ENCODE measurements at regions not wholly inside any gene's neighbourhood (a gene's known extent, or its start where the extent isn't known, plus 50 kb on each side); places are given as distances from the start of the nearest gene placed in this dataset.

GRCh38 chr11:44379141-44380008 is 69.4 kb upstream of the ALX4 start:
- no peak for TF ChIP-seq CTCF (IDR thresholded peaks at IDR 0.05; ENCODE audit: extremely low read depth, missing control alignments)
- DNase-seq (ENCODE audit: low spot score), result no peak

- TF ChIP-seq CTCF (IDR thresholded peaks at IDR 0.05; ENCODE audit: extremely low read depth, missing control alignments), result no peak
- no peak for DNase-seq (ENCODE audit: low spot score)
Observed at GRCh38 chr11:44380009-44380313, 70.0 kb upstream of the ALX4 start.

GRCh38 chr11:44380820-44381219 is 70.9 kb upstream of the ALX4 start:
- TF ChIP-seq CTCF (IDR thresholded peaks at IDR 0.05; ENCODE audit: extremely low read depth, missing control alignments), result no peak

GRCh38 chr11:44381261-44381660 is 71.3 kb upstream of the ALX4 start:
- no peak for TF ChIP-seq CTCF (IDR thresholded peaks at IDR 0.05; ENCODE audit: extremely low read depth, missing control alignments)
- DNase-seq (ENCODE audit: low spot score), result no peak

More at GRCh38 chr11:44380820-44381219, 70.9 kb upstream of the ALX4 start:
- DNase-seq (ENCODE audit: low spot score), result no peak

GRCh38 chr11:44382118-44382517 is 72.2 kb upstream of the ALX4 start:
- no peak for TF ChIP-seq CTCF (IDR thresholded peaks at IDR 0.05; ENCODE audit: extremely low read depth, missing control alignments)
- no peak for DNase-seq (ENCODE audit: low spot score)

- DNase-seq (ENCODE audit: low spot score), result no peak
- TF ChIP-seq CTCF (IDR thresholded peaks at IDR 0.05; ENCODE audit: extremely low read depth, missing control alignments), result no peak
Observed at GRCh38 chr11:44382656-44383240, 72.8 kb upstream of the ALX4 start.

- no peak for DNase-seq (ENCODE audit: low spot score)
- TF ChIP-seq CTCF (IDR thresholded peaks at IDR 0.05; ENCODE audit: extremely low read depth, missing control alignments), result no peak
Observed at GRCh38 chr11:44383246-44383645, 73.3 kb upstream of the ALX4 start.

Data from GM20000 (cell line).